K562 (cell line): ENCODE measurements at regions not wholly inside any gene's neighbourhood (a gene's known extent, or its start where the extent isn't known, plus 50 kb on each side); places are given as distances from the start of the nearest gene placed in this dataset.

Experiments
- ATF1 ChIP-seq, 2 experiments: fragments of 450-650 bp in 1 of 2; IDR thresholded peaks; 2 replicates each; pipeline ENCODE4 v1.6.1; 2016; ENCODE audit warnings: missing compliant biosample characterization in 1 of 2, missing genetic modification characterization in 1 of 2
- CBX5 ChIP-seq: IDR thresholded peaks from 2 replicates; pipeline ENCODE4 v1.6.1; 2014; ENCODE audit warnings: low read depth, borderline replicate concordance
- CREB1 ChIP-seq, 2 experiments: sonication (generic) in 1 of 2; formaldehyde crosslinking in 1 of 2; IDR thresholded peaks; 2 replicates each; pipeline versions ENCODE4 v1.6.1 to v1.8.0; 2012 to 2022; ENCODE audit warnings: inconsistent platforms in 1 of 2, mild to moderate bottlenecking in 1 of 2, missing genetic modification reagents in 1 of 2, moderate library complexity in 1 of 2
- HDAC2 ChIP-seq: fragments of 450-650 bp; IDR thresholded peaks from 2 replicates; pipeline ENCODE4 v1.6.1; 2016; ENCODE audit warnings: mild to moderate bottlenecking
- HMBOX1 ChIP-seq: sonication (generic); IDR thresholded peaks from 2 replicates; pipeline ENCODE4 v1.6.1; 2016
- MAFK ChIP-seq: IDR thresholded peaks from 2 replicates; pipeline ENCODE4 v1.6.1; 2011; ENCODE audit warnings: low read length, improper control_type of control experiment
- SETDB1 ChIP-seq: IDR thresholded peaks from one replicate; pipeline ENCODE4 v1.6.1; 2012; ENCODE audit warnings: low read length, control low read depth, inconsistent platforms
- TEAD1 ChIP-seq, 2 experiments: fragments of 450-650 bp in 1 of 2; sonication (generic) in 1 of 2; formaldehyde crosslinking; IDR thresholded peaks; 2 replicates each; pipeline versions ENCODE4 v1.4.0 to v1.8.0; 2020 to 2022; ENCODE audit warnings: mild to moderate bottlenecking in 2 of 2, missing genetic modification reagents in 1 of 2
- VEZF1 ChIP-seq: fragments of 200-800 bp; sonication (Bioruptor generic); IDR thresholded peaks from 2 replicates; pipeline ENCODE4 v1.6.1; 2017; ENCODE audit warnings: missing genetic modification characterization, missing compliant biosample characterization
- ZNF584 ChIP-seq: fragments of 200-800 bp; sonication (Bioruptor generic); IDR thresholded peaks from 2 replicates; pipeline ENCODE4 v1.6.1; 2016; ENCODE audit warnings: low read depth, mild to moderate bottlenecking, missing genetic modification characterization, missing compliant biosample characterization
- TF ChIP-seq, protein P1 (sequence below): fragments of 250-450 bp; sonication (Bioruptor Pico); IDR thresholded peaks from 2 replicates; pipeline ENCODE4 v1.8.0; 2021; ENCODE audit warnings: moderate library complexity, mild to moderate bottlenecking, inconsistent platforms
- TF ChIP-seq, protein P2 (sequence below): IDR thresholded peaks from 3 replicates; pipeline ENCODE4 v1.6.1; 2011; ENCODE audit warnings: borderline replicate concordance, mild to moderate bottlenecking, moderate library complexity; ENCODE audit not compliant: insufficient read length; ENCODE audit errors: extremely low read depth
- TF ChIP-seq, protein P3 (sequence below): sonication (generic); formaldehyde crosslinking; IDR thresholded peaks from 2 replicates; pipeline ENCODE4 v1.8.0; 2023; ENCODE audit warnings: mild to moderate bottlenecking, missing genetic modification reagents
- TF ChIP-seq, protein P4 (sequence below): fragments of 450-650 bp; formaldehyde crosslinking; IDR thresholded peaks from 2 replicates; pipeline ENCODE4 v1.4.0; 2020; ENCODE audit warnings: mild to moderate bottlenecking, moderate library complexity
- TF ChIP-seq, protein P5 (sequence below): fragments of 450-650 bp; IDR thresholded peaks from 2 replicates; pipeline ENCODE4 v1.6.1; 2016; ENCODE audit warnings: low read depth, mild to moderate bottlenecking, moderate library complexity

- TF ChIP-seq, protein P1, sequence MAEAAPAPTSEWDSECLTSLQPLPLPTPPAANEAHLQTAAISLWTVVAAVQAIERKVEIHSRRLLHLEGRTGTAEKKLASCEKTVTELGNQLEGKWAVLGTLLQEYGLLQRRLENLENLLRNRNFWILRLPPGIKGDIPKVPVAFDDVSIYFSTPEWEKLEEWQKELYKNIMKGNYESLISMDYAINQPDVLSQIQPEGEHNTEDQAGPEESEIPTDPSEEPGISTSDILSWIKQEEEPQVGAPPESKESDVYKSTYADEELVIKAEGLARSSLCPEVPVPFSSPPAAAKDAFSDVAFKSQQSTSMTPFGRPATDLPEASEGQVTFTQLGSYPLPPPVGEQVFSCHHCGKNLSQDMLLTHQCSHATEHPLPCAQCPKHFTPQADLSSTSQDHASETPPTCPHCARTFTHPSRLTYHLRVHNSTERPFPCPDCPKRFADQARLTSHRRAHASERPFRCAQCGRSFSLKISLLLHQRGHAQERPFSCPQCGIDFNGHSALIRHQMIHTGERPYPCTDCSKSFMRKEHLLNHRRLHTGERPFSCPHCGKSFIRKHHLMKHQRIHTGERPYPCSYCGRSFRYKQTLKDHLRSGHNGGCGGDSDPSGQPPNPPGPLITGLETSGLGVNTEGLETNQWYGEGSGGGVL (CRISPR knock-in tag): no peak
- TF ChIP-seq VEZF1 (no peak), CBX5 (no peak), HDAC2 (peak; percentile 48; the same call in 1 of the 2 replicates), TEAD1 (CRISPR knock-in tag; IDR thresholded peaks at IDR 0.05) (peak in 1 of 2 experiments; percentile 87; a peak in 2 of 4 replicates), SETDB1 (no peak), ATF1 (CRISPR knock-in tag; IDR thresholded peaks at IDR 0.05) (no peak), ATF1 (tag; IDR thresholded peaks at IDR 0.05) (peak; percentile 49), ZNF584 (no peak), CREB1 (IDR thresholded peaks at IDR 0.05) (peak; percentile 44; the same call in 1 of the 2 replicates), CREB1 (CRISPR knock-in tag; IDR thresholded peaks at IDR 0.05) (no peak), MAFK (no peak), HMBOX1 (no peak)
- TF ChIP-seq, protein P2, sequence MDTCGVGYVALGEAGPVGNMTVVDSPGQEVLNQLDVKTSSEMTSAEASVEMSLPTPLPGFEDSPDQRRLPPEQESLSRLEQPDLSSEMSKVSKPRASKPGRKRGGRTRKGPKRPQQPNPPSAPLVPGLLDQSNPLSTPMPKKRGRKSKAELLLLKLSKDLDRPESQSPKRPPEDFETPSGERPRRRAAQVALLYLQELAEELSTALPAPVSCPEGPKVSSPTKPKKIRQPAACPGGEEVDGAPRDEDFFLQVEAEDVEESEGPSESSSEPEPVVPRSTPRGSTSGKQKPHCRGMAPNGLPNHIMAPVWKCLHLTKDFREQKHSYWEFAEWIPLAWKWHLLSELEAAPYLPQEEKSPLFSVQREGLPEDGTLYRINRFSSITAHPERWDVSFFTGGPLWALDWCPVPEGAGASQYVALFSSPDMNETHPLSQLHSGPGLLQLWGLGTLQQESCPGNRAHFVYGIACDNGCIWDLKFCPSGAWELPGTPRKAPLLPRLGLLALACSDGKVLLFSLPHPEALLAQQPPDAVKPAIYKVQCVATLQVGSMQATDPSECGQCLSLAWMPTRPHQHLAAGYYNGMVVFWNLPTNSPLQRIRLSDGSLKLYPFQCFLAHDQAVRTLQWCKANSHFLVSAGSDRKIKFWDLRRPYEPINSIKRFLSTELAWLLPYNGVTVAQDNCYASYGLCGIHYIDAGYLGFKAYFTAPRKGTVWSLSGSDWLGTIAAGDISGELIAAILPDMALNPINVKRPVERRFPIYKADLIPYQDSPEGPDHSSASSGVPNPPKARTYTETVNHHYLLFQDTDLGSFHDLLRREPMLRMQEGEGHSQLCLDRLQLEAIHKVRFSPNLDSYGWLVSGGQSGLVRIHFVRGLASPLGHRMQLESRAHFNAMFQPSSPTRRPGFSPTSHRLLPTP: no peak
- TF ChIP-seq, protein P3, sequence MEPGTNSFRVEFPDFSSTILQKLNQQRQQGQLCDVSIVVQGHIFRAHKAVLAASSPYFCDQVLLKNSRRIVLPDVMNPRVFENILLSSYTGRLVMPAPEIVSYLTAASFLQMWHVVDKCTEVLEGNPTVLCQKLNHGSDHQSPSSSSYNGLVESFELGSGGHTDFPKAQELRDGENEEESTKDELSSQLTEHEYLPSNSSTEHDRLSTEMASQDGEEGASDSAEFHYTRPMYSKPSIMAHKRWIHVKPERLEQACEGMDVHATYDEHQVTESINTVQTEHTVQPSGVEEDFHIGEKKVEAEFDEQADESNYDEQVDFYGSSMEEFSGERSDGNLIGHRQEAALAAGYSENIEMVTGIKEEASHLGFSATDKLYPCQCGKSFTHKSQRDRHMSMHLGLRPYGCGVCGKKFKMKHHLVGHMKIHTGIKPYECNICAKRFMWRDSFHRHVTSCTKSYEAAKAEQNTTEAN (CRISPR knock-in tag): no peak
- TF ChIP-seq, protein P4, sequence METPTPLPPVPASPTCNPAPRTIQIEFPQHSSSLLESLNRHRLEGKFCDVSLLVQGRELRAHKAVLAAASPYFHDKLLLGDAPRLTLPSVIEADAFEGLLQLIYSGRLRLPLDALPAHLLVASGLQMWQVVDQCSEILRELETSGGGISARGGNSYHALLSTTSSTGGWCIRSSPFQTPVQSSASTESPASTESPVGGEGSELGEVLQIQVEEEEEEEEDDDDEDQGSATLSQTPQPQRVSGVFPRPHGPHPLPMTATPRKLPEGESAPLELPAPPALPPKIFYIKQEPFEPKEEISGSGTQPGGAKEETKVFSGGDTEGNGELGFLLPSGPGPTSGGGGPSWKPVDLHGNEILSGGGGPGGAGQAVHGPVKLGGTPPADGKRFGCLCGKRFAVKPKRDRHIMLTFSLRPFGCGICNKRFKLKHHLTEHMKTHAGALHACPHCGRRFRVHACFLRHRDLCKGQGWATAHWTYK (CRISPR knock-in tag): no peak
- TF ChIP-seq, protein P5, sequence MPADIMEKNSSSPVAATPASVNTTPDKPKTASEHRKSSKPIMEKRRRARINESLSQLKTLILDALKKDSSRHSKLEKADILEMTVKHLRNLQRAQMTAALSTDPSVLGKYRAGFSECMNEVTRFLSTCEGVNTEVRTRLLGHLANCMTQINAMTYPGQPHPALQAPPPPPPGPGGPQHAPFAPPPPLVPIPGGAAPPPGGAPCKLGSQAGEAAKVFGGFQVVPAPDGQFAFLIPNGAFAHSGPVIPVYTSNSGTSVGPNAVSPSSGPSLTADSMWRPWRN: peak; percentile 44; the same call in 1 of the 2 replicates
Measured at GRCh38 chrX:42096265-42096920, 173.0 kb upstream of the CASK start (continued).
